Activated B cell treated with CpG ODN at 0.5 μM for 24 hours (primary cell): ENCODE measurements at regions not wholly inside any gene's neighbourhood (a gene's known extent, or its start where the extent isn't known, plus 50 kb on each side); places are given as distances from the start of the nearest gene placed in this dataset.

Experiments
- ATAC-seq: fragments of 200-7000 bp; cut with Tn5 transposase; one replicate; pipeline ENCODE4 v1.10.0; 2021; ENCODE audit warnings: low read depth, mild to moderate bottlenecking, moderate library complexity
- CTCF ChIA-PET: fragments of 350-600 bp; sonication (Branson Sonifier 250); formaldehyde crosslinking; loops from one replicate; lab custom pipeline; 2021; ENCODE audit warnings: antibody characterized with exemption; lab: Charles Lee
- POLR2A ChIA-PET: fragments of 350-600 bp; sonication (Branson Sonifier 250); formaldehyde crosslinking; loops from one replicate; lab custom pipeline; 2021; ENCODE audit warnings: antibody characterized with exemption; lab: Charles Lee
- DNase-seq: peaks from one replicate; pipeline ENCODE4 v3.0.0; 2022
- H3K27ac Mint-ChIP-seq: one replicate; pipeline ENCODE4 v1.8.0; 2020; ENCODE audit warnings: mixed read lengths
- H3K27me3 Mint-ChIP-seq: one replicate; pipeline ENCODE4 v1.8.0; 2021; ENCODE audit warnings: mixed read lengths
- H3K36me3 Mint-ChIP-seq: one replicate; pipeline ENCODE4 v1.8.0; 2021; ENCODE audit warnings: low read depth, mixed read lengths
- H3K4me1 Mint-ChIP-seq: one replicate; pipeline ENCODE4 v1.8.0; 2021; ENCODE audit warnings: mixed read lengths
- H3K4me3 Mint-ChIP-seq: one replicate; pipeline ENCODE4 v1.8.0; 2020; ENCODE audit warnings: mild to moderate bottlenecking, mixed read lengths
- H3K9me3 Mint-ChIP-seq: one replicate; pipeline ENCODE4 v1.8.0; 2020; ENCODE audit warnings: mixed read lengths
- CTCF ChIP-seq: fragments of 200-600 bp; IDR thresholded peaks from one replicate; pipeline ENCODE4 v1.8.0; 2022; ENCODE audit warnings: antibody characterized with exemption, mild to moderate bottlenecking
- intact Hi-C: fragments of 100-400 bp; cut with micrococcal nuclease; formaldehyde crosslinking; loops from one replicate; pipeline ENCODE4 v1.15.1; 2024

GRCh38 chr1:73644198-73644597, 553.8 kb downstream of the LRRIQ3 start:
- no peak for ATAC-seq
- H3K9me3 Mint-ChIP-seq: peaks cover 1% of the 10 kb centered on the region
- POLR2A ChIA-PET: no interaction called here
- intact Hi-C loops: no loop called here
- no peak overlapping the region for H3K27ac Mint-ChIP-seq
- H3K36me3 Mint-ChIP-seq: no peaks in the 10 kb centered on the region
- DNase-seq: no peak
- TF ChIP-seq CTCF: no peak
- CTCF ChIA-PET: no interaction called here
- H3K4me1 Mint-ChIP-seq: no peaks in the 10 kb centered on the region
- H3K27me3 Mint-ChIP-seq: no peaks in the 10 kb centered on the region
- no peak overlapping the region for H3K4me3 Mint-ChIP-seq

- Mint-ChIP-seq H3K27ac (no peak overlapping the region), H3K4me3 (no peak overlapping the region), H3K36me3 (no peaks in the 10 kb centered on the region), H3K9me3 (no peaks in the 10 kb centered on the region), H3K4me1 (no peaks in the 10 kb centered on the region), H3K27me3 (no peaks in the 10 kb centered on the region)
- no peak for TF ChIP-seq CTCF
- intact Hi-C loops: no loop called here
- DNase-seq: no peak
- no peak for ATAC-seq
- POLR2A ChIA-PET: no interaction called here
- CTCF ChIA-PET: no interaction called here
These were observed 558.5 kb downstream of the LRRIQ3 start for GRCh38 chr1:73639494-73639893.

- intact Hi-C loops: no loop called here
- CTCF ChIA-PET: no interaction called here
- ATAC-seq (no peak), DNase-seq (no peak)
- POLR2A ChIA-PET: no interaction called here
- TF ChIP-seq CTCF: no peak
- Mint-ChIP-seq H3K9me3 (no peaks in the 10 kb centered on the region), H3K4me1 (no peaks in the 10 kb centered on the region), H3K27ac (no peak overlapping the region), H3K27me3 (no peaks in the 10 kb centered on the region), H3K36me3 (no peaks in the 10 kb centered on the region), H3K4me3 (no peak overlapping the region)
These were observed 560.7 kb downstream of the LRRIQ3 start for GRCh38 chr1:73637264-73637663.

- Mint-ChIP-seq H3K27ac (no peak overlapping the region), H3K36me3 (no peaks in the 10 kb centered on the region), H3K4me3 (no peak overlapping the region), H3K9me3 (no peaks in the 10 kb centered on the region), H3K27me3 (no peaks in the 10 kb centered on the region), H3K4me1 (no peaks in the 10 kb centered on the region)
- ATAC-seq (no peak), DNase-seq (no peak)
- CTCF ChIA-PET: no interaction called here
- intact Hi-C loops: no loop called here
- TF ChIP-seq CTCF: no peak
- POLR2A ChIA-PET: no interaction called here
These were observed 563.0 kb downstream of the LRRIQ3 start for GRCh38 chr1:73635021-73635420.

- DNase-seq (no peak), ATAC-seq (no peak)
- H3K4me3 Mint-ChIP-seq: no peak overlapping the region
- no peaks in the 10 kb centered on the region for H3K27me3 Mint-ChIP-seq
- no peak for TF ChIP-seq CTCF
- no peaks in the 10 kb centered on the region for H3K4me1 Mint-ChIP-seq
- ChIA-PET CTCF (no interaction called here), POLR2A (no interaction called here)
- no peaks in the 10 kb centered on the region for H3K9me3 Mint-ChIP-seq
- no peak overlapping the region for H3K27ac Mint-ChIP-seq
- no peaks in the 10 kb centered on the region for H3K36me3 Mint-ChIP-seq
- intact Hi-C loops: no loop called here
These were observed 570.3 kb downstream of the LRRIQ3 start for GRCh38 chr1:73627723-73628122.
